Stimulated activated CD8-positive, alpha-beta memory T cell treated with anti-CD3 and anti-CD28 coated beads, Interleukin-15, amount 100 ng/mL, for 4 hours (primary cell): ENCODE measurements at regions not wholly inside any gene's neighbourhood (a gene's known extent, or its start where the extent isn't known, plus 50 kb on each side); places are given as distances from the start of the nearest gene placed in this dataset.

ENCODE experiments used
- DNase-seq, 2 donors: peaks; one replicate each; pipeline ENCODE4 v3.0.0-alpha.2; 2020; ENCODE audit warnings: low read depth in 2 of 2

GRCh38 chr22:49419661-49420060, 408.0 kb downstream of the BRD1 start:
- no peak for DNase-seq

- DNase-seq, result no peak
Measured at GRCh38 chr22:49418943-49419342, 408.7 kb downstream of the BRD1 start.

- no peak for DNase-seq
Measured at GRCh38 chr22:49418341-49418894, 409.3 kb downstream of the BRD1 start.

GRCh38 chr22:49417833-49418232, 409.8 kb downstream of the BRD1 start:
- no peak for DNase-seq

- no peak for DNase-seq
Measured at GRCh38 chr22:49417326-49417725, 410.3 kb downstream of the BRD1 start.

DNA sequence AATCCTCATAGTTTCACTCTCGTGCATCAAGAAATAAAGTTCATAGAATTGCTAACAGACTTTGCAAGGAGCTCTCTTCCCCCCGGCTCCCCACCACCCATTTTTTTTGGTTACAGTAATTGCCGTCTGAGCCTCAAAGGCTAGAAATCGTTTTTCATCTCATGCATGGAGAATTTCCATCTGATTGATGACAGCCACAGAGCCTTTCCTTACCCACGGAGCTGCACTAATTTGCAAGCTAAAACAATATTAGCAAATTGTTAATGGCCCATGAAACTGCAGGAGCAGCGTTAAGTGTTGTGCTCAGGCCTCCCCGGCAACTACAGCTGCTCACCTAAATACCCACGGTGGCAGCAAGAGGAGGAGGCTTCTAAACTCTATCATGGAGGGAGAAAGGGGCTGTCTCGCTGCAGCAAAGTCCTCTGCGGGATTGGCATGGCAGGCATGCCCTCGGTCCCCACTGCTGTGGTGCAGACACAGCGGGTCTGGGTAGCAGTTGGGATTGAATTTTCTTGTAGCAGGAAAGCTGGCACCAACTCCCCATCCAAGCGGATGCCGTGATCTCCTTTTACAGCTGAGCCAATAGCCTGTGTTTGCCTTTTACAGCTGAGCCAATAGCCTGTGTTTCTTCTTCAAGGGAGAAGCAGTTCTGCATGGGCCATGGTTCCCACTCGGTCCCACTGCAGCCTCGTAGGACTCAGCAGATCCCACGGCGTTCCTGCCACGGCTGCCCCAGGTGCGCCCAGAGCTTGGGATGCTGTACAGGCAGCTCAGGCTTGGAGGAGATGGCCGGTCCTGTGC, 412.3 kb downstream of the BRD1 start:
- no peak for DNase-seq

DNA sequence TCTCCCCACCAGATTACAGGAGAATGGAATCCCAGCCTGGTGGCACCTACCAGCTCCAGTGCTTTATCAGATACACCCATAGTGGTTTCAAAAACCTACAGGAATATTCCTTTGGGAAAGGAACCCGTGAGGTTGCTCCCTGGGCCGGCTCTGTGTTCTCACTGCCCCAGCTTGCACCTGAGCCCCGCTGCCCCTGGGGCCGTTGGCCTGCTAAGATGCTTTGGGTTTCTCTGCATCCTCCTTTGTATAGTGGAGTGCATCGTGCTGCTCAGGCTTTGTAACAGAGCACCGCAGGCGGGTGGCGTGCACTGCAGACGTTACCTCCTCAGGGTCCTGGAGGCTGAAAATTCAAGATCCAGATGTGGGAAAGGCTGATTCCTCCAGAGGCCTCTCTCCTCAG, 414.1 kb downstream of the BRD1 start:
- no peak for DNase-seq

GRCh38 chr22:49413146-49413545, 414.5 kb downstream of the BRD1 start:
- DNase-seq, result no peak

GRCh38 chr22:49412236-49412635, 415.4 kb downstream of the BRD1 start:
- no peak for DNase-seq

DNA sequence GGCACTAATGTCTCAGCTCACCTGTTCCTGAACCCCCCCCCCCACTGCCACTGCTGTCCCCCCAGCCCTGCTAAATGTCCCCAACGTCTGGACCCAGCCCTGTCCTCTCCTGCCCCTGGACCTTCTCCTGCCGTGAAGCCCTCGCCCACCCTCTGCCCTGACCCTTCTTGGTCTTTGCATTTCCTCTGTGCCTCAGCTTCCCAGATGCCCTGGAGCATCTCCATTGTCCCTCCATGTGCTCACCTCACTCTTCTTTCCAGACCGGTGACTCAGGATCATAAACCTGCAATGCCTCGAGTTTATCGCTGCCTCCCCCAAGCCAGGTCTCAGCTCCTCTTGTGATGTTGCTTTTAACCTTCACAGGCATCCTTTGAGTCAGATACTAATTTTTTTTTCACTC, 416.4 kb downstream of the BRD1 start:
- DNase-seq, result no peak

DNA sequence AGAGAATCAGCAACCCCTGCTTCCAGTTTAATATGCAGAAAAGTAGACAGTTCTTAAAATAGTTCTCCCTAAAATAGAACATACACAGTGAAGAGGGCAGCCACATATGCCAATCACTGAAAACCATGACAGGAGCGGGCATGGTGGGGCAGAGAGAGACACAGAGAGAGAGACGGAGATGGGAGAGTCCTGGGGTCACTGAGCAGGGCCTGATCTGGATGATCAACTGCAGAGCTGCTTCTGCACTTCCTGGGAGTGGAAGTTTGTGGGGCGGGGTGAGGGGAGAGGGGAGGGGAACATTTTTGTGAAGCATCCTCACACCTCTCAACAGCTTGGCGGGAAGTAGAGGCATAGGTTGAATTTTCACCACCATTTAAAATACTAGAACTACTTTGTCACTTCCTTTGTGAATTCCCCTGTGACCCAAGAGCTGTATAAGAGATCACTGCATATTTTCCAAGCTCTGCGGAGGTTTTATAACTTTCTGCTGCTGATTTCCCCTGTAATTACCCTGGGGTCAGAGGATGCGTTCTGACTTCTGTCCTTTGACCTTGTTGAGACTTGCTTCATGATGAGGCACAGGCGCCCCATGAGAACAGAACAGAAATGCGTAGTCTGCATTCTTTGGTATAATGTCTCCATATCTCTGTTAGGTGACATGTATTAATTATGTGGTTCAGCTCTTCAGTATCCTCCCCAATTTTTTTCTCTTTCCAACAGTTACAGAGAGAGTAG, 419.4 kb downstream of the BRD1 start:
- DNase-seq, result no peak

- no peak for DNase-seq
Measured at GRCh38 chr22:49406879-49407587, 420.6 kb downstream of the BRD1 start.

GRCh38 chr22:49406047-49406650, 421.5 kb downstream of the BRD1 start:
- DNase-seq, result no peak

DNA sequence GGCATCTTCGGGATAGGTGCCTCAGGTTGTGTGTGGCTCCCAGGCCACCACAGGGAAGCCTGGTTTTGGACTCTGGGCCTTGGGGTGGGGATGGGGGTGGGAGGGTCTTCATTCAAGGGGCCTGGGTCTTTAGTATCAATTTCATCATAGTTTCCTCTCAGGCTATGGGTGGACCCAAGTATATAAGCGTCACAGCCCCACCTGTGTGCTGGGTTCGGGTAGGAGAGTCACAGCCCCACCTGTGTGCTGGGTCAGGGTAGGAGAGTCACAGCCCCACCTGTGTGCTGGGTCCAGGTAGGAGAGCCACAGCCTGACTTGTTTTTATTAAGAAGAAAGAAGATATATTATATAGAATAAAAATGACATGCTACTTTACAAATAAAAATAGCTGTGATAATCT, 422.1 kb downstream of the BRD1 start:
- no peak for DNase-seq

DNA sequence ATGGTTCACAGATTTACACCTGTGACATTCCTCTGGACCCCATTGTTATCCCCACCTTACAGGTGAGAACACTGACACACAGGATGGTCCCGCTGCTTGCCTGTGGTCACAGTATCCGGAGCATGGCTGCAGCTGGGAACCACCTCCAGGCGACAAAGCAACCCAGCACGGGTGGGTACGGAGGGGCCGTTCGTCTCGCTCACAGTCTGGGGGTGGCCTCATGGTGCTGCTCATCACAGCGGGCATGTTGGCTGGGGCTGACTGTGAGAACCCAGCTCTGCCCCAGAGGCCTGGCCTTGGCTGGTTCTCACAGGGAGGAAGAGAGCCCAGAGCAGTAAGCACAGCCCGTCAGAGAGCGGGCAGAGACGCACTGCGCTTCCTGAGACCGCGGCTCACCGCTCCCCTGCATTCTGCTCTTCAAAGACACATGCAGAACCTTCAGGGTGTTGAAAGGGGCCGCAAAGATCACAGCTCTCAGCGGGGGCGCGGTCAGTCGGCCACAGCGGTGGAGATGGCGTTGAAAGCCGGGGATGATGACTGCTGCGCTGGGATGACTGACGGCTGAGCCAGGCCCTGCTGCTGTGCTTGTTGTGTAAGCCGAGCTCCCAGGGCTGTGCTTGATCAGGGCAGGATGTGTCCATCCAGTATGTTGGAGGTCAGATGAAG, 423.0 kb downstream of the BRD1 start:
- DNase-seq, result no peak

GRCh38 chr22:49404020-49404419, 423.7 kb downstream of the BRD1 start:
- DNase-seq, result no peak

DNA sequence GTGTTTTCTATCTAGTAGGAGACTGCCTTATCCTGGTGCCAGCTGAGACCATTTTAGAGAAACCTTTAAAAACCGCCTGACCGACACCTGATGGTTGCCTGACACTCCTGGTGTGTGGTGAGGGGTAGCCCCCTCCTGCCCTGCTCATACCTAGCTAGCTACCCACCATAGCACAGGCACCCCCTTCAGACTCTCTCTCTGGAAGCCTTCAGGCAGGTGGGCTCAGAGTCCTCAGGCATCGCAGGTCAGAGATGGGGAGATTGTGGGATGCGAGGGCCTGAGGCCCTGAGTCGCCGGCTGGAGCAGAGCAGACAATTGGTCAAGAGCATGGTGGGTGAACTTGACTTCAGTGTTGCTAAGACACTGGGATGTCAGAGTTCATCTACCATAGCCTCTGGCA, 424.6 kb downstream of the BRD1 start:
- no peak for DNase-seq

DNA sequence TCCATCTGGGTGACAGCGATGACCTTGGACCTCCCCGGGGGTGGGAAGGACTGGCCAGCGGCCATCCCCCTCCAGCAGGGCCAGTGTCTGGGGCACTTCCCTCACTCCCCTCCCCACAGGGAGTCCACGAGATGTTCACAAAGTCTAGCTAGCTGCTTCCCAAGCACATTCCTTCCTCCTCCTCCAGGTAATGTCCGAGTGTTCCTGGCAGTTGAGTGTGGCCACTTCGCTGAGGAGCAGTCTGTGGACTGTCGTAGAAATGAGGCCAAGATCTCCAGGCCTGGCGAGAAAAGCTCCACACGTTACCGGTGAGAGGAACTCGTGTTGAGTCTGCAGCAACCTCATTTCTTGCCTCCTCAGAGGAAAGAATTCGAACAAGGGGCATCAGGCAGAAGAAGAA, 425.5 kb downstream of the BRD1 start:
- DNase-seq, result no peak

DNA sequence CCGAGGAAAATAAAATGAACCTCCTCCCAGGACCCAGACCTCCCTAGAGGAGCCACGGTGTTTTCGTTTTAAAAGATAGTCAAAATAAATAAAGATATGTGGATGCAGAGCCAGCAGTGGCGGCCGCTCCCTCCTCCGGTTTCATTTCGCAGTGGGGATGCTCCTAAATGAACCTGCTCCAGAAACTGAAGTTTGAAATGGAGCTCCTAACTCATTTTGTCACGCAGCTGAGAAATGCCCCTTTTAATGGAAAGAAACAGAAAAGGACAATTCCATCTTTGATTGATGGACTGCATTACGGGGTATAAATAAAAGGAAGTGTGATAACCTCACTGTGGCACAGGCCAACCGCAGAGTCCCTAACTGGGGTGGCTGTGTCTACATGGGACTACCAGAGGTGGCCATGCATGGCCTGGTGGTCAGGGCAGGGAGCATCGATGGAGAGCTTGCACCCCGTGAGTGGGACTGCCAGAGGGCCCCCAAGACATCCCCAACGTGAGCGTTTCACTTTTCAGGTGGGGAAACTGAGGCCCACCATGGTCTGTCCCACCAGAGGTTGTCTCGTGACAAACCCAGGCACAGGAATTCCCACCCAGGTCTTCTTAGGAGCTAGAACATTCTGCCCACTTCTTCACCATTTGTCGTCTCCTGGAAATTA, 426.6 kb downstream of the BRD1 start:
- no peak for DNase-seq

DNA sequence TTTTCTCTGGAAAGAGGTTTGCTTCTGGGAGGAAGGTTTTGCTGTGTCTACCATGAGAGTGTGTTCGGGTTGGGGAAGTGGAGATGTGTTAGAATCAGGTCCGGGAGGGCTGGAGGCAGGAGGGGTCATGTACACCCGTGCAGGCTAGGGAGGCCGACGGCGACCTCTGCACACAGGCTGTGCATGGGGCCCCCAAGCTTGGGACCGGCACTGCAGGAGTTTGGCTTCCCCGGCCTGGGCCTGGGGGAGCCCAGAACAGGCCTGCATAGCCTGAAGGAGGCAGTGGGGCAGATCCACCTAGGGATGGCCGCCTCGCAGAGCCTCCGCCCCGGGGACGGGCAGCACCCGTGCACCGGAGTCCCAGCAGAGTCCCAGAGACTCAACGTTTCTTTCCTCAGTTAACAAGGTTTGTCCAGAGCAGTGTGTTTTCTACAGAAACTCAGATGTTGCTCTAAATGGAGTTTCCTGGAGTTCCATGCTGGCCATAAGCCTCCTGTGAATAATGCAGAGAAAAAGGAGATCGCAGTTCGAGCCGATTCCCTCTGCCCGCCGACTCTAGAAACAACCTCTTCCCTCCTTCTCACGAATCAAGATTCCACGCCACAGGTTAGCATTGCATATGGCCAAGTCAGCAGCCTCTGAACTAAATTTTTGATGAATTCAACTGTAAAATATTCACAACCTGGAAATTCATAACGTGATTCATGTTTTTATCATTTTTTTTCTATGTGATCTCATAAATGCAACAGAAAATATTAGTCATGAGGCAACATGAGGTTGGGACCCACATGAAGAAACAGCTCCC, 427.3 kb downstream of the BRD1 start:
- no peak for DNase-seq
